ENCODE measurements at regions not wholly inside any gene's neighbourhood (a gene's known extent, or its start where the extent isn't known, plus 50 kb on each side); places are given as distances from the start of the nearest gene placed in this dataset.

- TF ChIP-seq, protein P1, sequence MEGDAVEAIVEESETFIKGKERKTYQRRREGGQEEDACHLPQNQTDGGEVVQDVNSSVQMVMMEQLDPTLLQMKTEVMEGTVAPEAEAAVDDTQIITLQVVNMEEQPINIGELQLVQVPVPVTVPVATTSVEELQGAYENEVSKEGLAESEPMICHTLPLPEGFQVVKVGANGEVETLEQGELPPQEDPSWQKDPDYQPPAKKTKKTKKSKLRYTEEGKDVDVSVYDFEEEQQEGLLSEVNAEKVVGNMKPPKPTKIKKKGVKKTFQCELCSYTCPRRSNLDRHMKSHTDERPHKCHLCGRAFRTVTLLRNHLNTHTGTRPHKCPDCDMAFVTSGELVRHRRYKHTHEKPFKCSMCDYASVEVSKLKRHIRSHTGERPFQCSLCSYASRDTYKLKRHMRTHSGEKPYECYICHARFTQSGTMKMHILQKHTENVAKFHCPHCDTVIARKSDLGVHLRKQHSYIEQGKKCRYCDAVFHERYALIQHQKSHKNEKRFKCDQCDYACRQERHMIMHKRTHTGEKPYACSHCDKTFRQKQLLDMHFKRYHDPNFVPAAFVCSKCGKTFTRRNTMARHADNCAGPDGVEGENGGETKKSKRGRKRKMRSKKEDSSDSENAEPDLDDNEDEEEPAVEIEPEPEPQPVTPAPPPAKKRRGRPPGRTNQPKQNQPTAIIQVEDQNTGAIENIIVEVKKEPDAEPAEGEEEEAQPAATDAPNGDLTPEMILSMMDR (IDR thresholded peaks at IDR 0.05): no peak
- TF ChIP-seq EP300 (IDR thresholded peaks at IDR 0.05) (no peak), POLR2A (IDR thresholded peaks at IDR 0.05) (no peak)
Measured at GRCh38 chr4:75102787-75103085, 169.8 kb downstream of the PARM1 start.
